HepG2 (cell line): ENCODE measurements at regions not wholly inside any gene's neighbourhood (a gene's known extent, or its start where the extent isn't known, plus 50 kb on each side); places are given as distances from the start of the nearest gene placed in this dataset.

ENCODE experiments used
- ARID5B ChIP-seq: IDR thresholded peaks from 2 replicates; pipeline ENCODE4 v1.4.0; 2020; ENCODE audit warnings: mild to moderate bottlenecking, missing genetic modification reagents
- DPF2 ChIP-seq: sonication (generic); formaldehyde crosslinking; IDR thresholded peaks from 2 replicates; pipeline ENCODE4 v1.4.0; 2020; ENCODE audit warnings: mild to moderate bottlenecking, low read depth, missing genetic modification reagents, borderline replicate concordance
- ETV5 ChIP-seq: IDR thresholded peaks from 2 replicates; pipeline ENCODE4 v1.6.1; 2018; ENCODE audit warnings: missing biosample characterization, missing genetic modification reagents, inconsistent platforms, borderline replicate concordance
- FOXA1 ChIP-seq, 2 experiments: fragments of 450-650 bp in 1 of 2; sonication (generic) in 1 of 2; formaldehyde crosslinking in 1 of 2; IDR thresholded peaks; 2 replicates each; pipeline versions ENCODE4 v1.4.0 to v1.6.1; 2016 to 2020; ENCODE audit warnings: missing genetic modification reagents in 1 of 2
- FOXK1 ChIP-seq: sonication (generic); formaldehyde crosslinking; IDR thresholded peaks from 2 replicates; pipeline ENCODE4 v1.4.0; 2020; ENCODE audit warnings: low read depth, missing genetic modification reagents, borderline replicate concordance
- FOXP1 ChIP-seq, 2 experiments: fragments of 450-650 bp in 1 of 2; IDR thresholded peaks; 2 replicates each; pipeline ENCODE4 v1.6.1; 2017 to 2018; ENCODE audit warnings: antibody characterized with exemption in 1 of 2
- GLI4 ChIP-seq: sonication (generic); formaldehyde crosslinking; IDR thresholded peaks from 2 replicates; pipeline ENCODE4 v1.5.1; 2020; ENCODE audit warnings: missing genetic modification reagents, mild to moderate bottlenecking, moderate library complexity, borderline replicate concordance
- HOXA3 ChIP-seq: sonication (generic); formaldehyde crosslinking; IDR thresholded peaks from 2 replicates; pipeline ENCODE4 v1.5.0; 2020; ENCODE audit warnings: missing genetic modification reagents
- KAT2B ChIP-seq: fragments of 150-350 bp; IDR thresholded peaks from 2 replicates; pipeline ENCODE4 v1.6.1; 2014; ENCODE audit warnings: low read depth, low read length, borderline replicate concordance
- LBX2 ChIP-seq: sonication (generic); formaldehyde crosslinking; IDR thresholded peaks from 2 replicates; pipeline ENCODE4 v1.5.0; 2020; ENCODE audit warnings: missing genetic modification reagents, mild to moderate bottlenecking, borderline replicate concordance
- NR2F6 ChIP-seq, 2 experiments: IDR thresholded peaks; 2 replicates each; pipeline ENCODE4 v1.6.1; 2016; ENCODE audit warnings: antibody characterized with exemption in 1 of 2, mild to moderate bottlenecking in 1 of 2
- PAXIP1 ChIP-seq: sonication (generic); formaldehyde crosslinking; conservative IDR thresholded peaks from 2 replicates; pipeline ENCODE4 v1.4.0; 2020; ENCODE audit warnings: mild to moderate bottlenecking, missing genetic modification reagents, moderate library complexity
- SOX13 ChIP-seq, 3 experiments: fragments of 450-650 bp in 1 of 3; sonication (generic) in 1 of 3; formaldehyde crosslinking in 1 of 3; IDR thresholded peaks in 2 of 3; conservative IDR thresholded peaks in 1 of 3; 2 replicates each; pipeline versions ENCODE4 v1.5.0 to v1.6.1; 2016 to 2020; ENCODE audit warnings: antibody characterized with exemption in 1 of 3, mild to moderate bottlenecking in 1 of 3, missing compliant biosample characterization in 1 of 3, missing genetic modification reagents in 1 of 3, moderate library complexity in 1 of 3
- UBTF ChIP-seq: sonication (generic); formaldehyde crosslinking; IDR thresholded peaks from 2 replicates; pipeline ENCODE4 v1.4.0; 2020; ENCODE audit warnings: mild to moderate bottlenecking, missing genetic modification reagents
- ZBTB8A ChIP-seq: sonication (generic); formaldehyde crosslinking; IDR thresholded peaks from 2 replicates; pipeline ENCODE4 v1.4.0; 2020; ENCODE audit warnings: mild to moderate bottlenecking, low read depth, missing genetic modification reagents, borderline replicate concordance
- ZNF629 ChIP-seq: sonication (generic); formaldehyde crosslinking; conservative IDR thresholded peaks from 2 replicates; pipeline ENCODE4 v1.5.0; 2020; ENCODE audit warnings: missing genetic modification reagents

GRCh38 chr3:76965122-76965725 lies 74.7 kb upstream of the ROBO2 start (continued):
- TF ChIP-seq KAT2B (no peak), UBTF (CRISPR knock-in tag) (no peak), FOXP1 (IDR thresholded peaks at IDR 0.05) (no peak), FOXP1 (CRISPR knock-in tag; IDR thresholded peaks at IDR 0.05) (peak; percentile 15; the same call in 1 of the 2 replicates), ARID5B (CRISPR knock-in tag) (peak; percentile 83), LBX2 (CRISPR knock-in tag) (no peak), GLI4 (no peak), ETV5 (CRISPR knock-in tag) (peak; percentile 46; the same call in 1 of the 2 replicates), ZBTB8A (CRISPR knock-in tag) (no peak), SOX13 (IDR thresholded peaks at IDR 0.05) (no peak), SOX13 (CRISPR knock-in tag; conservative IDR thresholded peaks at IDR 0.05 in 1 of 2, IDR thresholded peaks at IDR 0.05 in 1 of 2) (peak in 1 of 2 experiments; percentile 24; a peak in 1 of 4 replicates), PAXIP1 (CRISPR knock-in tag) (peak; percentile 79), DPF2 (peak; percentile 59; the same call in 1 of the 2 replicates), FOXA1 (IDR thresholded peaks at IDR 0.05) (no peak), FOXA1 (CRISPR knock-in tag; IDR thresholded peaks at IDR 0.05) (peak; percentile 55), HOXA3 (CRISPR knock-in tag) (peak; percentile 36; the same call in 1 of the 2 replicates), FOXK1 (0 out of 2 replicates have a peak, but pooled peaks have one; percentile 18), ZNF629 (CRISPR knock-in tag) (peak; percentile 52; the same call in 1 of the 2 replicates), NR2F6 (IDR thresholded peaks at IDR 0.05) (0 out of 2 replicates have a peak, but pooled peaks have one; percentile 13), NR2F6 (CRISPR knock-in tag; IDR thresholded peaks at IDR 0.05) (peak; percentile 40; the same call in 1 of the 2 replicates)
